PFSK-1 (cell line): ENCODE measurements at regions not wholly inside any gene's neighbourhood (a gene's known extent, or its start where the extent isn't known, plus 50 kb on each side); places are given as distances from the start of the nearest gene placed in this dataset.

ENCODE experiments used
- FOXP2 ChIP-seq: optimal IDR thresholded peaks from 2 replicates; pipeline ENCODE3; 2011; ENCODE audit warnings: borderline replicate concordance, control low read depth, inconsistent platforms; ENCODE audit not compliant: insufficient read depth; ENCODE audit errors: extremely low read length, extremely low read depth
- POLR2AphosphoS5 ChIP-seq: IDR thresholded peaks from 2 replicates; pipeline ENCODE4 v1.6.1; 2012; ENCODE audit warnings: low read depth, mild to moderate bottlenecking, control low read depth, low read length, moderate library complexity
- SIN3A ChIP-seq: IDR thresholded peaks from 2 replicates; pipeline ENCODE4 v1.6.1; 2012; ENCODE audit warnings: mild to moderate bottlenecking, low read length, moderate library complexity, borderline replicate concordance; ENCODE audit not compliant: insufficient read depth
- TAF1 ChIP-seq: IDR thresholded peaks from 2 replicates; pipeline ENCODE4 v1.6.1; 2012; ENCODE audit warnings: low read length, control low read depth, borderline replicate concordance; ENCODE audit not compliant: insufficient read depth
- TF ChIP-seq, protein P1 (sequence below), 2 experiments: IDR thresholded peaks; 2 replicates each; pipeline versions ENCODE4 v1.6.1 to v1.8.0; 2011 to 2012; ENCODE audit warnings: low read depth in 2 of 2, low read length in 2 of 2, control low read depth in 1 of 2, inconsistent platforms in 1 of 2, mild to moderate bottlenecking in 1 of 2, moderate library complexity in 1 of 2; ENCODE audit not compliant: insufficient read depth in 1 of 2

DNA sequence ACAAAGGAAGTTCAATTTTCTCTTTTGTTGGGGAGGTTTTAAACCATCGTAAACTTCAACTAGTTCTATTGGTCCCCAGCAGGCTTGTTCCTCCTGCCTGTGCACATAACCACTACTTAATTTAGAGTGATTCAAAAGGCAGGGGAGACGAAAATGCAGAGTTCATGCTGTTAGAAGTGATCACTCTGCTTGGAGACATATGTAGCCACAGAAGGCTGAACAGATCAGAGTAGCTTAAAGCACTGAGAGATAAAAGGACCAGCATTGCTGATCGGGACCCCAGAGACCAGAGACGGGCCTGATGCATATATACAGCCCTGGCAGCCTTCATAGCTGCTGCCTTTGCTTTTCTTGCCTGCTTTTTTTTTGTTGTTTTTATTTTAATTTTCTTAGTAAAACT lies 662.0 kb upstream of the CPEB2 start:
- TF ChIP-seq POLR2AphosphoS5 (no peak), SIN3A (no peak), FOXP2 (no peak), TAF1 (no peak)
- TF ChIP-seq, protein P1, sequence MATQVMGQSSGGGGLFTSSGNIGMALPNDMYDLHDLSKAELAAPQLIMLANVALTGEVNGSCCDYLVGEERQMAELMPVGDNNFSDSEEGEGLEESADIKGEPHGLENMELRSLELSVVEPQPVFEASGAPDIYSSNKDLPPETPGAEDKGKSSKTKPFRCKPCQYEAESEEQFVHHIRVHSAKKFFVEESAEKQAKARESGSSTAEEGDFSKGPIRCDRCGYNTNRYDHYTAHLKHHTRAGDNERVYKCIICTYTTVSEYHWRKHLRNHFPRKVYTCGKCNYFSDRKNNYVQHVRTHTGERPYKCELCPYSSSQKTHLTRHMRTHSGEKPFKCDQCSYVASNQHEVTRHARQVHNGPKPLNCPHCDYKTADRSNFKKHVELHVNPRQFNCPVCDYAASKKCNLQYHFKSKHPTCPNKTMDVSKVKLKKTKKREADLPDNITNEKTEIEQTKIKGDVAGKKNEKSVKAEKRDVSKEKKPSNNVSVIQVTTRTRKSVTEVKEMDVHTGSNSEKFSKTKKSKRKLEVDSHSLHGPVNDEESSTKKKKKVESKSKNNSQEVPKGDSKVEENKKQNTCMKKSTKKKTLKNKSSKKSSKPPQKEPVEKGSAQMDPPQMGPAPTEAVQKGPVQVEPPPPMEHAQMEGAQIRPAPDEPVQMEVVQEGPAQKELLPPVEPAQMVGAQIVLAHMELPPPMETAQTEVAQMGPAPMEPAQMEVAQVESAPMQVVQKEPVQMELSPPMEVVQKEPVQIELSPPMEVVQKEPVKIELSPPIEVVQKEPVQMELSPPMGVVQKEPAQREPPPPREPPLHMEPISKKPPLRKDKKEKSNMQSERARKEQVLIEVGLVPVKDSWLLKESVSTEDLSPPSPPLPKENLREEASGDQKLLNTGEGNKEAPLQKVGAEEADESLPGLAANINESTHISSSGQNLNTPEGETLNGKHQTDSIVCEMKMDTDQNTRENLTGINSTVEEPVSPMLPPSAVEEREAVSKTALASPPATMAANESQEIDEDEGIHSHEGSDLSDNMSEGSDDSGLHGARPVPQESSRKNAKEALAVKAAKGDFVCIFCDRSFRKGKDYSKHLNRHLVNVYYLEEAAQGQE (IDR thresholded peaks at IDR 0.05; ENCODE audit: insufficient read depth in 1 of 2, low read depth in 2 of 2, low read length in 2 of 2) = no peak

DNA sequence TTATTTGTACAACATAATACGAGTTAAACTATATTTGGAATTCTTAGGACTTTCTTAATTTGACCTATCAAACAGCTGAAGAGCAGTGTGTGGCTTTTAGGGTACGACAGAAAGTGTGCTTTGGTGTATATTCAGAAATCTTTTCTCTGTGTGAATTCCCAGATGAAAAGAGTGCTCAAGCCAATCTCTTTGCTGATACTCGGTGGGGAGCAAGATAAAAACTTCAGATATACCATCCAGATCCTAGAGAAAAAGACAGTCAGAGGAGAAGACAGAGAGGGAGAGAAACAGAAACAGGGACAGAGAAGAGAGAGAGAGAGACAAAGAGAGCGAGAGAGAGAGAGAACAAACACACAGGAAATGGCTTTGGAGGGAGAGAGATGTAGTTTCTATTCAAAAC lies 658.3 kb upstream of the CPEB2 start:
- TF ChIP-seq, protein P1 (IDR thresholded peaks at IDR 0.05; ENCODE audit: insufficient read depth in 1 of 2, low read depth in 2 of 2, low read length in 2 of 2) = no peak
- TF ChIP-seq SIN3A (no peak), POLR2AphosphoS5 (no peak), TAF1 (no peak), FOXP2 (no peak)

DNA sequence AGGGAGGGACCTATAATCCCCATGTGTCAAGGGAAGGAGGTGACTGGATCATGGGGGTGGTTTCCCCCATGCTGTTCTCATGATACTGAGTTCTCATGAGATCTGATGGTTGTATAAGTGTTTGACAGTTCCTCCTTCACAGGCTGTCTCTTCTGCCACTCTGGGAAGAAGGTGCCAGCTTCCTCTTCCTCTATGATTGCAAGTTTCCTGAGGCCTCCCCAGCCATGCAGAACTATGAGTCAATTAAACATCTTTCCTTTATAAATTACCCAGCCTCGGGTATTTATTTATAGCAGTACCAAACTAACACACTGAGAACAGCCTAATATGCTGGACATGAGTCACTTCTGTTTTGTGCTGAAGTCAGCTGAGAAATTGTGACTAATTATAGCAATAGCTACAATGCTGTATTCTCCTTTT lies 656.9 kb upstream of the CPEB2 start:
- TF ChIP-seq TAF1 (no peak), SIN3A (no peak), POLR2AphosphoS5 (no peak), FOXP2 (no peak)
- TF ChIP-seq, protein P1 (IDR thresholded peaks at IDR 0.05; ENCODE audit: insufficient read depth in 1 of 2, low read depth in 2 of 2, low read length in 2 of 2) = no peak

DNA sequence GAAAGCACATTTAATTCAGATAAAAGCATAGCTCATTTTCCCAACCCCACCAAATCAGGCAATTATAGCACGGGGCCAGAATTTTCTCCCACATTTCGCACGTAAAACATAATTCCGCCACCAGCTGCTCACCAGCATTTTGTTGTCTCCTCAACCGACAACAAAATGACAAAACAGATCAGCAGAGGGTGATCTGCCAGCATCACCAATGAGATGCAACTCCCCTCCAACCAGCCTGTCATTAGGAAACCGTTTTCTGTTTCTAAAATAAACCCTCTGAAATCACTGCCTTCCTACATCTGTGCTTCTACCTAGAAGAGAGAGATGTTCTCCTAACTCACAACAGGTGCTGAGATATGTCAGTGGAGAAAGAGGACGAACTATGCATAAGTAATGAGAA lies 654.8 kb upstream of the CPEB2 start:
- TF ChIP-seq SIN3A = no peak
- TF ChIP-seq, protein P1 (IDR thresholded peaks at IDR 0.05; ENCODE audit: insufficient read depth in 1 of 2, low read depth in 2 of 2, low read length in 2 of 2) = no peak
- TF ChIP-seq POLR2AphosphoS5 = no peak

DNA sequence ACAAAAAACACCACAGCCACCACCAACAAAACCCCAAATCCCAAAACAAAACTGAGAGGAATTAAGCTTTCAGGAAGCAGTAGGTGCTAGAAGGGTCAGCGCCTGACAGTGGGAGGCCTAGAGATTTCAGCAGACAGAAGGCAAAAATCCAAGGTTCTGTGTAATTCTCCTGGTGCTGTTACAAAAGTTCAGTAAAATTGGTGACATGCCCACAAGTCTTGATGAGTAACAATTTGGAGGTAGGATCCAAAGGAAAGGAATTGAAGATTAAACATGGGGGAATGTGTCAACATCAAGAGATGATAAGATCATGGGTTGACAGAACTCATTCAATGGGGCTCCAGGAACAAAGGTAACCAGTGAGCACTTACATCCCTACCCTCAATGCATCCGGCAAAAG lies 653.8 kb upstream of the CPEB2 start:
- TF ChIP-seq FOXP2 (no peak), TAF1 (no peak), SIN3A (no peak), POLR2AphosphoS5 (no peak)
- TF ChIP-seq, protein P1 (IDR thresholded peaks at IDR 0.05; ENCODE audit: insufficient read depth in 1 of 2, low read depth in 2 of 2, low read length in 2 of 2) = no peak
